ENCODE measurements at regions not wholly inside any gene's neighbourhood (a gene's known extent, or its start where the extent isn't known, plus 50 kb on each side); places are given as distances from the start of the nearest gene placed in this dataset.

DNA sequence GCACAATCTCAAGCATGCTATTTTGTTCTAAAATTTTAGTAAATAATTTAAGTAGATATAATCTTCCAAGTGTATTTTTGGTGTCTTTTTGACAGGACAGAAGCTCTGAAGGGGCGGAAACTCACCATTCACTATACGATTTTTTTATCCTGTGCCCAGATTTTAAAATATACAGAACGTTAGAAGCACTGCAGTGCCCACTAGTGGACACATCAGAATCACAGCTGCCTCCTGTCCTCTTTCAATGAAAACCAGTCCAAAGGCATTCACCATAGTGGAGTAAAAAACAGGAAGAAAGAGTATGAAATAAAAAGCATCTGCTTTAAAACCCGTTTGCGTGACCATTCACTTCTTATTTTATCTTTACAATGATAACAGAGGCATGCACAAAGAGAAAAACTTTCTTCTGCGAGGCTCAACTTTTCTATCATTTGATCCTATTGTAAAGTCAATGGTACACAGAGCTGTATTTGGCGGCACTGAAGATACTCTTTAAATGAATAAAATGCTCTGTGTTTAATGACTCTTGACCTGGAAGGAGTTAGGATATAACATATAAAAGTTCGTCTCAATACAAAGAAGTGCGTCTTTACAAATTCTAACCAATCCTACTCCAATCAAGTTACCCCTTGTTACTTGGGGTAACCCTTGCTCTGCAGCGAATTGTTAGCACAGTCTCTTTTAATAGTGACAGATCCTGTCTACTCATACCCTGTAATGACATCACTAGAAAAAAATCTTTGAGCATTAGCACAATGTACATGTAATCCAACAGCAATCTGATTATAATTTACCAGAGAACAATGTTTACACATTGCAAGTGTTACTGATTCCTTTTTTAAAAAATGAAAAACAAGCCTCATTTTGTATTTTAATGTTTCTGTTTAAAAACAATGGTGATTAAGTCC is 339.8 kb upstream of the PSMD7 start:
- no peak overlapping the region for H3K4me3 ChIP-seq
- H3K27me3 ChIP-seq (ENCODE audit: control insufficient read depth in 3 of 3, insufficient read depth in 3 of 3, low read length in 2 of 3), result no peaks in the 10 kb centered on the region
- DNase-seq (peak; percentile 82 to 92 (median 90)), ATAC-seq (ENCODE audit: insufficient read depth, low FRiP score) (no peak)
- no peak overlapping the region for H3K9ac ChIP-seq (ENCODE audit: insufficient read depth in 1 of 2, low read length in 2 of 2)
- H3K4me1 ChIP-seq (ENCODE audit: control insufficient read depth in 5 of 5, insufficient read depth in 5 of 5, low read length in 5 of 5), result peaks cover 0 to 1% (median 0%) of the 10 kb centered on the region in 5 donors
- whole genome bisulfite sequencing, 2 donors, result 43 to 47% methylated on average over 10 of the region's 10 CpGs
- TF ChIP-seq, protein P1, sequence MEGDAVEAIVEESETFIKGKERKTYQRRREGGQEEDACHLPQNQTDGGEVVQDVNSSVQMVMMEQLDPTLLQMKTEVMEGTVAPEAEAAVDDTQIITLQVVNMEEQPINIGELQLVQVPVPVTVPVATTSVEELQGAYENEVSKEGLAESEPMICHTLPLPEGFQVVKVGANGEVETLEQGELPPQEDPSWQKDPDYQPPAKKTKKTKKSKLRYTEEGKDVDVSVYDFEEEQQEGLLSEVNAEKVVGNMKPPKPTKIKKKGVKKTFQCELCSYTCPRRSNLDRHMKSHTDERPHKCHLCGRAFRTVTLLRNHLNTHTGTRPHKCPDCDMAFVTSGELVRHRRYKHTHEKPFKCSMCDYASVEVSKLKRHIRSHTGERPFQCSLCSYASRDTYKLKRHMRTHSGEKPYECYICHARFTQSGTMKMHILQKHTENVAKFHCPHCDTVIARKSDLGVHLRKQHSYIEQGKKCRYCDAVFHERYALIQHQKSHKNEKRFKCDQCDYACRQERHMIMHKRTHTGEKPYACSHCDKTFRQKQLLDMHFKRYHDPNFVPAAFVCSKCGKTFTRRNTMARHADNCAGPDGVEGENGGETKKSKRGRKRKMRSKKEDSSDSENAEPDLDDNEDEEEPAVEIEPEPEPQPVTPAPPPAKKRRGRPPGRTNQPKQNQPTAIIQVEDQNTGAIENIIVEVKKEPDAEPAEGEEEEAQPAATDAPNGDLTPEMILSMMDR (IDR thresholded peaks at IDR 0.05; ENCODE audit: control extremely low read depth, extremely low read depth), result peak; percentile 26
- H3K9me3 ChIP-seq (ENCODE audit: control insufficient read depth in 4 of 4, insufficient read depth in 3 of 4, low read length in 3 of 4), result no peaks in the 10 kb centered on the region
- H3K27ac ChIP-seq (ENCODE audit: low read depth in 1 of 2, low read length in 1 of 2), result no peak overlapping the region
- no peaks in the 10 kb centered on the region for H3K36me3 ChIP-seq (ENCODE audit: control insufficient read depth in 4 of 4, insufficient read depth in 4 of 4, low read length in 4 of 4)

DNA sequence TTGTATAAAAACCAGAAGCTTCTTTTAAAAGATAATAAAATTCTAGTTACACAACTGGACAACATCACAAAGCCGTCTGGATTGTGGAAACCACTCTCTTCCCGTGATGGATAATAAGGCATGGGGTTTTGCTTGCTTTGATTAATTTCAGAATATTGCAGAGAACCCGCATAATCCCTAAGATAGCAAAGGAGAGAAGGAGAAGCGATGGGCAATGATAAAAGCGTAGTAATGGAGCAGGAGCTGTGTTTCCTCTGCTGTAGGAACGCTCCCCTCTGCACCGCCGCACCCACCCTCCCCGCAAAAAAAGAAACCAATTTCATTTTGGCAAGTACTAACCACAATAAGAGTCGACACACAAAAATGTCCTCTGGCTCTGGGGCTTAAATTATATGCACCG is 340.9 kb upstream of the PSMD7 start:
- Histone ChIP-seq H3K27ac (ENCODE audit: low read depth in 1 of 2, low read length in 1 of 2) (no peak overlapping the region), H3K4me3 (no peak overlapping the region), H3K9me3 (ENCODE audit: control insufficient read depth in 4 of 4, insufficient read depth in 3 of 4, low read length in 3 of 4) (no peaks in the 10 kb centered on the region), H3K9ac (ENCODE audit: insufficient read depth in 1 of 2, low read length in 2 of 2) (no peak overlapping the region), H3K4me1 (ENCODE audit: control insufficient read depth in 5 of 5, insufficient read depth in 5 of 5, low read length in 5 of 5) (peaks cover 0 to 8% (median 0%) of the 10 kb centered on the region in 5 donors), H3K27me3 (ENCODE audit: control insufficient read depth in 3 of 3, insufficient read depth in 3 of 3, low read length in 2 of 3) (no peaks in the 10 kb centered on the region), H3K36me3 (ENCODE audit: control insufficient read depth in 4 of 4, insufficient read depth in 4 of 4, low read length in 4 of 4) (no peaks in the 10 kb centered on the region)
- 84 to 90% methylated on average over 11 of the region's 11 CpGs for WGBS, 2 donors
- TF ChIP-seq, protein P1 (IDR thresholded peaks at IDR 0.05; ENCODE audit: control extremely low read depth, extremely low read depth), result no peak
- no peak for DNase-seq
- no peak for ATAC-seq (ENCODE audit: insufficient read depth, low FRiP score)

DNA sequence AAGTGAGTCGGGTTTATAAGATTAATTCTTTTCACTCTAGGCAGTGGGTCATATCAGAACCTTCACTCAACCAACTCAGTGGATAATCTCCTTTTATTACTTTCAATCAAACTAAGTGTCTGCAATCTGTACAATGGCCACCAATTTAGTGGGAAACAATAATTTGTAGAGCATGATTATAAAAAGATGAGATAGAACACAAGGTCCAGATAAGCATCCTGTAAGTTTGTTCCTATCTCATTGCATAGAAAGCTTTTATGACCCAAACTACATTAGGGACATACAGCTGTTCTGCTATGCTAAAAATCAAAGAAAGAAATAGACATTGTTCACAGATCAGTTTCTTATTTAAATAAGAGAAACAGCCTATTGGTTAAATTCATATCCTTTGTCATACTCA is 341.4 kb upstream of the PSMD7 start:
- no peaks in the 10 kb centered on the region for H3K36me3 ChIP-seq (ENCODE audit: control insufficient read depth in 4 of 4, insufficient read depth in 4 of 4, low read length in 4 of 4)
- H3K9me3 ChIP-seq (ENCODE audit: control insufficient read depth in 4 of 4, insufficient read depth in 3 of 4, low read length in 3 of 4), result no peaks in the 10 kb centered on the region
- TF ChIP-seq, protein P1 (IDR thresholded peaks at IDR 0.05; ENCODE audit: control extremely low read depth, extremely low read depth), result no peak
- no peak for DNase-seq
- 88 to 91% methylated on average over 1 of the region's 1 CpG for WGBS, 2 donors
- ATAC-seq (ENCODE audit: insufficient read depth, low FRiP score), result no peak
- no peak overlapping the region for H3K4me3 ChIP-seq
- peaks cover 0 to 8% (median under 1%) of the 10 kb centered on the region in 5 donors for H3K4me1 ChIP-seq (ENCODE audit: control insufficient read depth in 5 of 5, insufficient read depth in 5 of 5, low read length in 5 of 5)
- H3K27me3 ChIP-seq (ENCODE audit: control insufficient read depth in 3 of 3, insufficient read depth in 3 of 3, low read length in 2 of 3), result no peaks in the 10 kb centered on the region
- no peak overlapping the region for H3K9ac ChIP-seq (ENCODE audit: insufficient read depth in 1 of 2, low read length in 2 of 2)
- H3K27ac ChIP-seq (ENCODE audit: low read depth in 1 of 2, low read length in 1 of 2), result no peak overlapping the region

Data from lung (tissue), 11 donors.